Neuronal stem cell (in vitro differentiated cells): ENCODE measurements at regions not wholly inside any gene's neighbourhood (a gene's known extent, or its start where the extent isn't known, plus 50 kb on each side); places are given as distances from the start of the nearest gene placed in this dataset.

Experiments
- DNase-seq: peaks from one replicate; pipeline ENCODE4 v3.0.0-alpha.2; 2013; ENCODE audit warnings: low spot score
- H2AFZ ChIP-seq: one replicate; pipeline ENCODE4 v1.6.1; 2013; ENCODE audit warnings: mild to moderate bottlenecking, low read length, inconsistent platforms
- H2AK5ac ChIP-seq: 2 replicates; pipeline ENCODE4 v1.6.1; 2013; ENCODE audit warnings: low read depth, mild to moderate bottlenecking, inconsistent platforms, low read length, moderate library complexity, mixed read lengths
- H2BK120ac ChIP-seq: 2 replicates; pipeline ENCODE4 v1.6.1; 2013; ENCODE audit warnings: low read depth, mild to moderate bottlenecking, inconsistent platforms, low read length, moderate library complexity, mixed read lengths
- H2BK12ac ChIP-seq: one replicate; pipeline ENCODE4 v1.6.1; 2013; ENCODE audit warnings: low read length, inconsistent platforms
- H2BK15ac ChIP-seq: 2 replicates; pipeline ENCODE4 v1.6.1; 2013; ENCODE audit warnings: mild to moderate bottlenecking, low read length, inconsistent platforms, mixed read lengths
- H2BK5ac ChIP-seq: one replicate; pipeline ENCODE4 v1.6.1; 2013; ENCODE audit warnings: inconsistent platforms, mild to moderate bottlenecking, low read length, moderate library complexity
- H3K14ac ChIP-seq: one replicate; pipeline ENCODE4 v1.6.1; 2013; ENCODE audit warnings: low read length, inconsistent platforms
- H3K18ac ChIP-seq: 2 replicates; pipeline ENCODE4 v1.6.1; 2013; ENCODE audit warnings: low read length, inconsistent platforms
- H3K23ac ChIP-seq: 2 replicates; pipeline ENCODE4 v1.6.1; 2013; ENCODE audit warnings: low read depth, mild to moderate bottlenecking, mixed read lengths, low read length, inconsistent platforms; ENCODE audit not compliant: poor library complexity
- H3K27ac ChIP-seq: replicated peaks from 3 replicates; pipeline ENCODE4 v1.5.1; 2013; ENCODE audit warnings: low read length, inconsistent platforms
- H3K27me3 ChIP-seq, 3 experiments: 2 replicates each; pipeline ENCODE4 v1.6.1; 2013; ENCODE audit warnings: low read length in 3 of 3, mild to moderate bottlenecking in 2 of 3, inconsistent platforms in 1 of 3, low read depth in 1 of 3, mixed read lengths in 1 of 3, moderate library complexity in 1 of 3; ENCODE audit not compliant: control insufficient read depth in 3 of 3, insufficient read depth in 3 of 3
- H3K36me3 ChIP-seq, 2 donors: replicated peaks in 1 of 2; 2 replicates each; pipeline ENCODE4 v1.6.1; 2013; ENCODE audit warnings: low read length in 2 of 2; ENCODE audit not compliant: control insufficient read depth in 2 of 2, insufficient read depth in 2 of 2
- H3K4ac ChIP-seq: 2 replicates; pipeline ENCODE4 v1.6.1; 2013; ENCODE audit warnings: inconsistent platforms, mild to moderate bottlenecking, low read length, moderate library complexity
- H3K4me1 ChIP-seq, 2 donors: 1 replicate in 1 of 2; 2 replicates in 1 of 2; pipeline ENCODE4 v1.6.1; 2013; ENCODE audit warnings: low read length in 2 of 2, low read depth in 1 of 2; ENCODE audit not compliant: control insufficient read depth in 2 of 2, insufficient read depth in 1 of 2
- H3K4me2 ChIP-seq: one replicate; pipeline ENCODE4 v1.6.1; 2013; ENCODE audit warnings: mild to moderate bottlenecking, low read length, inconsistent platforms; ENCODE audit not compliant: insufficient read depth, poor library complexity, severe bottlenecking
- H3K4me3 ChIP-seq, 2 donors: 2 replicates each; pipeline ENCODE4 v1.5.1; 2013; ENCODE audit warnings: low read length in 2 of 2, mild to moderate bottlenecking in 2 of 2, inconsistent platforms in 1 of 2, moderate library complexity in 1 of 2
- H3K79me1 ChIP-seq: one replicate; pipeline ENCODE4 v1.6.1; 2013; ENCODE audit warnings: low read depth, mild to moderate bottlenecking, inconsistent platforms, low read length, moderate library complexity
- H3K9ac ChIP-seq: one replicate; pipeline ENCODE4 v1.6.1; 2013; ENCODE audit warnings: mild to moderate bottlenecking, low read depth, low read length, inconsistent platforms; ENCODE audit not compliant: poor library complexity
- H3K9me3 ChIP-seq, 2 donors: replicated peaks in 1 of 2; 2 replicates each; pipeline versions ENCODE3 to v1.6.1; 2013; ENCODE audit warnings: low read length in 2 of 2, mild to moderate bottlenecking in 2 of 2, inconsistent platforms in 1 of 2, low read depth in 1 of 2, mixed read lengths in 1 of 2, moderate library complexity in 1 of 2; ENCODE audit not compliant: control insufficient read depth in 2 of 2, insufficient read depth in 1 of 2
- H4K8ac ChIP-seq: one replicate; pipeline ENCODE4 v1.6.1; 2013; ENCODE audit warnings: low read depth, mild to moderate bottlenecking, inconsistent platforms, low read length, moderate library complexity
- H4K91ac ChIP-seq: one replicate; pipeline ENCODE4 v1.6.1; 2013; ENCODE audit warnings: low read length, low read depth, mild to moderate bottlenecking, inconsistent platforms; ENCODE audit not compliant: poor library complexity
- WGBS, 2 donors: extraction: QIAGEN DNeasy Blood & Tissue Kit; methylation state at CpG; one replicate each; pipeline ENCODE4 v1.1.7; 2013; ENCODE audit warnings: missing lambda C conversion rate in 2 of 2, mixed read lengths in 1 of 2; ENCODE audit not compliant: insufficient read length in 2 of 2, insufficient replicate concordance in 1 of 2; ENCODE audit errors: extremely low coverage in 2 of 2; 5-methylcytosine and 5-hydroxymethylcytosine counted together

DNA sequence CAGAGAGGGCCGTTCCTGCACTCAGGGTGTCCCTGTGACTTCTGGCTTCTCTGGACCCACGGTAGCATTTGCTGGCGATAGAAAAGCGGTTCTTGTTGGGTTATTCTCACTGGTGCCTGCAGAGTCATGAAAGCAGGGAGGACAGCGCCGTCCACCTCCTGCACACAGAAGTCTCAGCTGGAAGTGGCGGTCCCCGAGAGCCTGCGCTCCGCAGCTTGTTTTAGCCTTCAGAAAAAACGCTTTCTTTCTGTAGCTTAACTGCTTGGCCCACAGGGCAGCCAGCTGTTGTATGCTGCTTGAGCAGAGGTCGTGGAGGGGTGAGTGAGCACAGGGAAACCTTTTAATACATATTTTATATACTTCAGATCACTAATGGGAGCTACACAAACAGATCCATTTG lies 400.7 kb upstream of the FAT1 start:
- Histone ChIP-seq H2BK5ac (peak overlapping the region; percentile 1), H2AK5ac (no peak overlapping the region), H4K91ac (no peak overlapping the region), H3K27ac (peak overlapping the region; percentile 41), H3K4me2 (no peak overlapping the region), H3K14ac (no peak overlapping the region), H2BK12ac (no peak overlapping the region), H3K79me1 (no peaks in the 10 kb centered on the region), H3K4ac (no peak overlapping the region), H2BK15ac (no peak overlapping the region), H3K9me3 (no peaks in the 10 kb centered on the region), H3K23ac (no peak overlapping the region), H3K36me3 (no peaks in the 10 kb centered on the region), H3K27me3 (peaks cover 0 to 2% (median 0%) of the 10 kb centered on the region in 3 experiments), H3K18ac (peak overlapping the region; percentile 4), H3K9ac (no peak overlapping the region), H2BK120ac (no peak overlapping the region), H3K4me3 (no peak overlapping the region), H2AFZ (peak overlapping the region; percentile 81), H3K4me1 (peaks cover 3 to 8% of the 10 kb centered on the region in 2 donors), H4K8ac (no peak overlapping the region)
- DNase-seq = peak; percentile 6
- WGBS, 2 donors = no CpG with 5 or more reads among the region's 12 CpGs

GRCh38 chr4:187125062-187125461 lies 401.4 kb upstream of the FAT1 start:
- H3K9ac ChIP-seq = no peak overlapping the region
- H2BK5ac ChIP-seq = no peak overlapping the region
- H3K9me3 ChIP-seq = no peaks in the 10 kb centered on the region
- no CpG with 5 or more reads among the region's 19 CpGs for WGBS, 2 donors
- no peak overlapping the region for H3K18ac ChIP-seq
- H2BK12ac ChIP-seq = no peak overlapping the region
- no peak overlapping the region for H3K4me2 ChIP-seq
- H3K14ac ChIP-seq = no peak overlapping the region
- no peak for DNase-seq
- no peak overlapping the region for H3K4ac ChIP-seq
- H4K91ac ChIP-seq = no peak overlapping the region
- no peak overlapping the region for H3K23ac ChIP-seq
- H2AK5ac ChIP-seq = peak overlapping the region; percentile 85
- peak overlapping the region; percentile 82 for H2BK15ac ChIP-seq
- H3K27ac ChIP-seq = no peak overlapping the region
- H3K4me3 ChIP-seq = no peak overlapping the region
- H2AFZ ChIP-seq = no peak overlapping the region
- H3K4me1 ChIP-seq = peaks cover 3 to 8% of the 10 kb centered on the region in 2 donors
- no peak overlapping the region for H2BK120ac ChIP-seq
- H3K36me3 ChIP-seq = no peaks in the 10 kb centered on the region
- no peaks in the 10 kb centered on the region for H3K79me1 ChIP-seq
- H4K8ac ChIP-seq = no peak overlapping the region
- peaks cover 0 to 2% (median 0%) of the 10 kb centered on the region in 3 experiments for H3K27me3 ChIP-seq

DNA sequence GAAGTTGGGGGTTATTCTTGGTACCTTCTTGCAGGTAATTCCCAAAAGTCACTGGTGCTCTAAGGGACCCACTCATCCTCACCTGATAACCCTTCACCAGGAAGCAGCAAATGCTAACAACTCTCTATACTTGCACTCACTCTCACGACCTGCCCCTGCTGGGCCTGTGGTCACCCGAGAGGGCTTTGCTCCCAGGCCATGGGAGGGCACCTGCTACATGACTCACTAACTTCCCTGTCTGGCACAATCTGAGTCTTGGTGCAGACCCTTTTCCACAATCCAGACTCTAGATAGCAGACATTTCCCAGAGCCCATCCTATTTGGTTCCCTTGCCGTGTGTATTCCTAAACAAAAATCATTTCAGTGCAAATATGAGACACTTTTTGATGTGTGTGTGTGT lies 403.8 kb upstream of the FAT1 start:
- no peak for DNase-seq
- Histone ChIP-seq H3K36me3 (no peaks in the 10 kb centered on the region), H3K27me3 (peaks cover 0 to 2% (median 0%) of the 10 kb centered on the region in 3 experiments), H3K4me1 (peaks cover 3 to 8% of the 10 kb centered on the region in 2 donors), H3K9me3 (no peaks in the 10 kb centered on the region), H2BK12ac (no peak overlapping the region), H3K9ac (no peak overlapping the region), H4K8ac (no peak overlapping the region), H2AFZ (no peak overlapping the region), H3K18ac (no peak overlapping the region), H4K91ac (no peak overlapping the region), H3K79me1 (no peaks in the 10 kb centered on the region), H2AK5ac (no peak overlapping the region), H3K23ac (no peak overlapping the region), H2BK120ac (no peak overlapping the region), H3K4ac (no peak overlapping the region), H3K4me3 (no peak overlapping the region), H3K27ac (no peak overlapping the region), H2BK15ac (no peak overlapping the region), H2BK5ac (no peak overlapping the region), H3K4me2 (no peak overlapping the region), H3K14ac (no peak overlapping the region)
- no CpG with 5 or more reads among the region's 3 CpGs for WGBS, 2 donors

- Histone ChIP-seq H2AFZ (no peak overlapping the region), H4K8ac (no peak overlapping the region), H2BK12ac (no peak overlapping the region), H3K23ac (no peak overlapping the region), H2BK15ac (no peak overlapping the region), H4K91ac (no peak overlapping the region), H2BK5ac (no peak overlapping the region), H3K18ac (no peak overlapping the region), H3K4me3 (no peak overlapping the region), H3K4ac (no peak overlapping the region), H3K36me3 (no peaks in the 10 kb centered on the region), H2BK120ac (no peak overlapping the region), H3K4me1 (peaks cover 3 to 8% of the 10 kb centered on the region in 2 donors), H3K9ac (no peak overlapping the region), H3K14ac (no peak overlapping the region), H3K79me1 (no peaks in the 10 kb centered on the region), H3K27ac (no peak overlapping the region), H3K9me3 (no peaks in the 10 kb centered on the region), H3K4me2 (no peak overlapping the region), H3K27me3 (peaks cover 0 to 2% (median 0%) of the 10 kb centered on the region in 3 experiments), H2AK5ac (no peak overlapping the region)
- WGBS, 2 donors = no CpG with 5 or more reads among the region's 11 CpGs
- DNase-seq = no peak
These were observed 404.6 kb upstream of the FAT1 start for GRCh38 chr4:187128222-187128621.
